Colonic mucosa (tissue), 4 donors: ENCODE measurements at regions not wholly inside any gene's neighbourhood (a gene's known extent, or its start where the extent isn't known, plus 50 kb on each side); places are given as distances from the start of the nearest gene placed in this dataset.

Source experiments
- DNase-seq: peaks from one replicate; pipeline ENCODE4 v3.0.0-alpha.2; 2020
- H3K27ac ChIP-seq: fragments of 200-600 bp; one replicate; pipeline ENCODE4 v1.8.0; 2021
- H3K27me3 ChIP-seq: fragments of 200-600 bp; one replicate; pipeline ENCODE4 v1.8.0; 2021
- H3K36me3 ChIP-seq: fragments of 200-600 bp; one replicate; pipeline ENCODE4 v1.8.0; 2021
- H3K4me1 ChIP-seq: fragments of 200-600 bp; one replicate; pipeline ENCODE4 v1.8.0; 2021; ENCODE audit warnings: mild to moderate bottlenecking
- H3K4me3 ChIP-seq: fragments of 200-600 bp; one replicate; pipeline ENCODE4 v1.8.0; 2021
- H3K9ac ChIP-seq, 2 donors: one replicate each; pipeline ENCODE4 v1.7.0; 2013; ENCODE audit warnings: control low read depth in 2 of 2, low read depth in 2 of 2, low read length in 2 of 2
- H3K9me3 ChIP-seq: fragments of 200-600 bp; one replicate; pipeline ENCODE4 v1.8.0; 2021
- intact Hi-C: fragments of 100-400 bp; cut with DNase I; formaldehyde crosslinking; loops from one replicate; pipeline ENCODE4 v1.14.1; 2022
- TF ChIP-seq, protein P1 (sequence below): fragments of 200-600 bp; IDR thresholded peaks from one replicate; pipeline ENCODE4 v1.8.0; 2022; ENCODE audit warnings: antibody characterized with exemption, mild to moderate bottlenecking
- donor health status: healthy.
- donor health status: DM: no; HTN: no; CAD: no.
- donor health status: DM: no; HTN: no; CAD: no.

DNA sequence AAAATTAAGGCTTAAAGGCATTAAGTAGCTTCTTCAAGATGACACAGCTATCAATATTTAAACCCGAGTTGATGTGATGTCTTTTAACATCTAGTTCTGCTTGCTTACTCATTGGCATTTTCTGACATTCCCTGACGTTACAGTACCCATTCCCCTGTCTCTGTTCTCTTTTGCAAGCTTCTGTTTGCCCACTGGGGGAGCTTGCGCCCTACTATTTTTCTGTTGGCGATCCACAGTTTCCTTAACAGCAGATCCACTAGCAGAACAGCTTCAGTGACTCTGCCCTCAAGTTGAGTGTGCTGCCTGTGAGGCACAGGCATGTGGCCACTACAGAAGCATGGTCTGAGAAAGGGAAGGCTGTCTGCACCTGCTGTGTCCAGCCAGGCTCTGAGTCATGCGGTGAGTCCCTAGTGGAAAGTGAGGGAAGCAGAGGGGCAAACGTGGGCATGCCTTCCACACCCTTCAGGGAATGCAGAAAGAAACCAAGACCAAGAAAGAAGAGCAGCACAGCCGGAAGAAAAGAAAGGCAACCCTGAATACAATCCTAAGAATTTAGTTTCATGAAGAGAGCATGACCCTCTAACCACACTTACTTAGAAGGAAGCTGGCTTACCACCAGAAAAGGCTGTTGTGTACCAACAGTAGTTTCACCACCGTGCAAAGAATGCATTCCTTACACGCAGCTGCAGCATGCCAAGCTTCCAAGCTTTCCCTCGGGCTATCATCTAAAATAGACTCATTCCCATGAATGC, 97.7 kb upstream of the VGLL2 start:
- intact Hi-C loops, result no loop called here
- Histone ChIP-seq H3K27ac (no peak overlapping the region), H3K9ac (no peak overlapping the region), H3K4me3 (no peak overlapping the region), H3K27me3 (no peaks in the 10 kb centered on the region), H3K9me3 (no peaks in the 10 kb centered on the region), H3K4me1 (no peaks in the 10 kb centered on the region), H3K36me3 (no peaks in the 10 kb centered on the region)
- TF ChIP-seq, protein P1, sequence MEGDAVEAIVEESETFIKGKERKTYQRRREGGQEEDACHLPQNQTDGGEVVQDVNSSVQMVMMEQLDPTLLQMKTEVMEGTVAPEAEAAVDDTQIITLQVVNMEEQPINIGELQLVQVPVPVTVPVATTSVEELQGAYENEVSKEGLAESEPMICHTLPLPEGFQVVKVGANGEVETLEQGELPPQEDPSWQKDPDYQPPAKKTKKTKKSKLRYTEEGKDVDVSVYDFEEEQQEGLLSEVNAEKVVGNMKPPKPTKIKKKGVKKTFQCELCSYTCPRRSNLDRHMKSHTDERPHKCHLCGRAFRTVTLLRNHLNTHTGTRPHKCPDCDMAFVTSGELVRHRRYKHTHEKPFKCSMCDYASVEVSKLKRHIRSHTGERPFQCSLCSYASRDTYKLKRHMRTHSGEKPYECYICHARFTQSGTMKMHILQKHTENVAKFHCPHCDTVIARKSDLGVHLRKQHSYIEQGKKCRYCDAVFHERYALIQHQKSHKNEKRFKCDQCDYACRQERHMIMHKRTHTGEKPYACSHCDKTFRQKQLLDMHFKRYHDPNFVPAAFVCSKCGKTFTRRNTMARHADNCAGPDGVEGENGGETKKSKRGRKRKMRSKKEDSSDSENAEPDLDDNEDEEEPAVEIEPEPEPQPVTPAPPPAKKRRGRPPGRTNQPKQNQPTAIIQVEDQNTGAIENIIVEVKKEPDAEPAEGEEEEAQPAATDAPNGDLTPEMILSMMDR, result no peak
- no peak for DNase-seq

DNA sequence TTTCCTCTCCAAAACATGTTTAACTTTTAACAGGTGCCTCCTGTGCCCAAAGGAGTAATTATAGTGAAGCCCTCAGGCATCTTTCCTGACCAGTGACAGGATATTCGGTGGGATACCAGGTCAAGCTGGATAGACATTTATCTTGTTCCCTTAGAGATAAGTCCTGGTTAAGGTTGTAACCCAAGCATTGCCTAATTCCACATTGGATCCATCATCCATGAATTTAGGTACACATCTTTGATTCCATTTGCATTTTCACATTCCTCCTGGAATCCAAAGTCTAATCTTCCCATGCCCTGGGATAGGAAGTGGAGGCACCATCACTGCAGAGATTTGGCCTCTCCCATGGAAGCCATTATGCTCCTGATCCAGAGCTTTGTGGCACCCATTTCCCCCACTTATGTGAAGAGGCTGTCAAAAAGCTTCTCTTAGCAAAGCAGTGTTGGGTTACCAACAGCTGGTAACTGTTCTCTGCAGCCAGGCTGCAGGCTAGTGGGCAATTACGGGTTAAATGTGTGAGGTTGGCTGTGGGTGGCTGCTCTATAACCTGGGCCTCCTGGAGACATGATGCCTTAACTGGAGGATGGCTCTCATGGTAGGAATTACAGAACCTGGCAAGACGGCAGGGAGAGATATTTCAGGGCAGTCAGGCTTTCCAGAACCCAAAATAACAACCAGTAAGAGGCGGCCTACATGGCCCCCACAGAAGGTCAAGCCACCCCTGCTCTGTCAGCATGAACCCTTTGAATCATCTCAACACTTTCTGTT, 96.9 kb upstream of the VGLL2 start:
- TF ChIP-seq, protein P1, result no peak
- DNase-seq, result no peak
- intact Hi-C loops, result no loop called here
- H3K27me3 ChIP-seq, result no peaks in the 10 kb centered on the region
- H3K4me1 ChIP-seq, result no peaks in the 10 kb centered on the region
- no peaks in the 10 kb centered on the region for H3K36me3 ChIP-seq
- no peaks in the 10 kb centered on the region for H3K9me3 ChIP-seq
- H3K4me3 ChIP-seq, result no peak overlapping the region
- no peak overlapping the region for H3K27ac ChIP-seq
- no peak overlapping the region for H3K9ac ChIP-seq

GRCh38 chr6:117169064-117169665, 96.2 kb upstream of the VGLL2 start:
- Histone ChIP-seq H3K9ac (no peak overlapping the region), H3K27ac (no peak overlapping the region), H3K4me3 (no peak overlapping the region), H3K9me3 (no peaks in the 10 kb centered on the region), H3K36me3 (no peaks in the 10 kb centered on the region), H3K27me3 (no peaks in the 10 kb centered on the region), H3K4me1 (no peaks in the 10 kb centered on the region)
- TF ChIP-seq, protein P1, result no peak
- intact Hi-C loops, result no loop called here
- no peak for DNase-seq

DNA sequence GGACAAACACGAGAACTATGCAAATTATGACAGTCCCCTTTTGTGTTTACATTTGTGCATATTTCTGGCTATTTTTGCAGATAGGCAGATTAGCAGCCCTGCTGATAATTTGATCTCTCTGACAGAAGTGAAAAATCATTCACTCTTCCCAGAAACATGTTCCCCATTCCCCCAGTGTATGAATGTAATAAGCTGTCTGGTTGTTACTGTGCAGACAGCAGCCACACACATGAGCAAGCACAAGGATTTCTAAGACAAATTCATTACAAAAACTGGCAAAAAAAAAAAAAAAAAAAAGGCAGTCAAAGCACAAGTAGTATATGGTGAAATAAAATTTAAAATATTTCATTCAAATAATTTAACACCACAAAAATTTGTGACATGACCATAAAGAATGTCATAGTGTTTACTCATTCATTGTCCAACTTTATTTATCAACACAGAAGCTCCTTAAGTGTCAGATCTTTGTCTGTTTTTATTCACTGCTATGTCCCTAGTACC, 95.5 kb upstream of the VGLL2 start:
- TF ChIP-seq, protein P1, result no peak
- intact Hi-C loops, result no loop called here
- H3K4me1 ChIP-seq, result no peaks in the 10 kb centered on the region
- H3K9ac ChIP-seq, result no peak overlapping the region
- no peak for DNase-seq
- H3K27ac ChIP-seq, result no peak overlapping the region
- no peak overlapping the region for H3K4me3 ChIP-seq
- H3K27me3 ChIP-seq, result no peaks in the 10 kb centered on the region
- H3K36me3 ChIP-seq, result no peaks in the 10 kb centered on the region
- no peaks in the 10 kb centered on the region for H3K9me3 ChIP-seq

- no peak overlapping the region for H3K27ac ChIP-seq
- TF ChIP-seq, protein P1, result no peak
- no peaks in the 10 kb centered on the region for H3K4me1 ChIP-seq
- H3K4me3 ChIP-seq, result no peak overlapping the region
- no peaks in the 10 kb centered on the region for H3K27me3 ChIP-seq
- no peaks in the 10 kb centered on the region for H3K9me3 ChIP-seq
- H3K9ac ChIP-seq, result no peak overlapping the region
- H3K36me3 ChIP-seq, result no peaks in the 10 kb centered on the region
- no peak for DNase-seq
- intact Hi-C loops, result no loop called here
Observed at GRCh38 chr6:117174835-117175360, 90.5 kb upstream of the VGLL2 start.
